Nephron (organoid): ENCODE measurements at regions not wholly inside any gene's neighbourhood (a gene's known extent, or its start where the extent isn't known, plus 50 kb on each side); places are given as distances from the start of the nearest gene placed in this dataset.

Experiments
- H3K27ac Mint-ChIP-seq, 3 experiments: 2 replicates each; pipeline ENCODE4 v1.8.0; 2020; ENCODE audit warnings: mixed read lengths in 3 of 3, mild to moderate bottlenecking in 2 of 3, moderate library complexity in 1 of 3
- H3K27me3 Mint-ChIP-seq: 2 replicates; pipeline ENCODE4 v1.8.0; 2021; ENCODE audit warnings: low read depth, mild to moderate bottlenecking, moderate library complexity, mixed read lengths
- H3K36me3 Mint-ChIP-seq: 2 replicates; pipeline ENCODE4 v1.8.0; 2020; ENCODE audit warnings: low read depth, mixed read lengths
- H3K4me1 Mint-ChIP-seq: 2 replicates; pipeline ENCODE4 v1.8.0; 2020; ENCODE audit warnings: mixed read lengths
- H3K4me3 Mint-ChIP-seq, 3 experiments: 2 replicates each; pipeline ENCODE4 v1.8.0; 2020; ENCODE audit warnings: mild to moderate bottlenecking in 3 of 3, mixed read lengths in 3 of 3, moderate library complexity in 2 of 3
- H3K9me3 Mint-ChIP-seq: 2 replicates; pipeline ENCODE4 v1.8.0; 2020; ENCODE audit warnings: mixed read lengths
- CTCF ChIP-seq, 3 experiments: fragments of 200-600 bp; sonication (generic); IDR thresholded peaks; one replicate each; pipeline ENCODE4 v1.5.0; 2021; ENCODE audit warnings: antibody characterized with exemption in 3 of 3; ENCODE audit not compliant: unreplicated experiment in 3 of 3

GRCh38 chr11:106422583-106422982, 345.1 kb downstream of the AASDHPPT start:
- no peaks in the 10 kb centered on the region for H3K36me3 Mint-ChIP-seq
- no peak overlapping the region for H3K27ac Mint-ChIP-seq
- H3K9me3 Mint-ChIP-seq, result no peaks in the 10 kb centered on the region
- TF ChIP-seq CTCF (IDR thresholded peaks at IDR 0.05; ENCODE audit: unreplicated experiment in 3 of 3), result no peak
- no peaks in the 10 kb centered on the region for H3K27me3 Mint-ChIP-seq
- H3K4me3 Mint-ChIP-seq, result no peak overlapping the region
- H3K4me1 Mint-ChIP-seq, result no peaks in the 10 kb centered on the region

- no peaks in the 10 kb centered on the region for H3K36me3 Mint-ChIP-seq
- peak overlapping the region in 1 of 3 experiments; percentile 57 for H3K27ac Mint-ChIP-seq
- H3K4me1 Mint-ChIP-seq, result no peaks in the 10 kb centered on the region
- no peaks in the 10 kb centered on the region for H3K27me3 Mint-ChIP-seq
- no peaks in the 10 kb centered on the region for H3K9me3 Mint-ChIP-seq
- H3K4me3 Mint-ChIP-seq, result no peak overlapping the region
- no peak for TF ChIP-seq CTCF (IDR thresholded peaks at IDR 0.05; ENCODE audit: unreplicated experiment in 3 of 3)
These were observed 346.6 kb downstream of the AASDHPPT start for GRCh38 chr11:106424111-106424510.

GRCh38 chr11:106425819-106426218, 348.4 kb downstream of the AASDHPPT start:
- H3K4me3 Mint-ChIP-seq, result no peak overlapping the region
- no peaks in the 10 kb centered on the region for H3K4me1 Mint-ChIP-seq
- no peaks in the 10 kb centered on the region for H3K9me3 Mint-ChIP-seq
- TF ChIP-seq CTCF (IDR thresholded peaks at IDR 0.05; ENCODE audit: unreplicated experiment in 3 of 3), result no peak
- H3K36me3 Mint-ChIP-seq, result no peaks in the 10 kb centered on the region
- no peaks in the 10 kb centered on the region for H3K27me3 Mint-ChIP-seq
- H3K27ac Mint-ChIP-seq, result peak overlapping the region in 1 of 3 experiments; percentile 61

GRCh38 chr11:106426696-106427095, 349.2 kb downstream of the AASDHPPT start:
- Mint-ChIP-seq H3K4me1 (no peaks in the 10 kb centered on the region), H3K9me3 (no peaks in the 10 kb centered on the region), H3K36me3 (no peaks in the 10 kb centered on the region), H3K4me3 (no peak overlapping the region), H3K27ac (no peak overlapping the region), H3K27me3 (no peaks in the 10 kb centered on the region)
- no peak for TF ChIP-seq CTCF (IDR thresholded peaks at IDR 0.05; ENCODE audit: unreplicated experiment in 3 of 3)

GRCh38 chr11:106427736-106428135, 350.3 kb downstream of the AASDHPPT start:
- no peak overlapping the region for H3K27ac Mint-ChIP-seq

More at GRCh38 chr11:106427736-106428135, 350.3 kb downstream of the AASDHPPT start:
- Mint-ChIP-seq H3K27me3 (no peaks in the 10 kb centered on the region), H3K36me3 (no peaks in the 10 kb centered on the region), H3K4me3 (no peak overlapping the region), H3K4me1 (no peaks in the 10 kb centered on the region), H3K9me3 (no peaks in the 10 kb centered on the region)
- no peak for TF ChIP-seq CTCF (IDR thresholded peaks at IDR 0.05; ENCODE audit: unreplicated experiment in 3 of 3)
